ENCODE measurements at regions not wholly inside any gene's neighbourhood (a gene's known extent, or its start where the extent isn't known, plus 50 kb on each side); places are given as distances from the start of the nearest gene placed in this dataset.

- Mint-ChIP-seq H3K9me3 (peaks cover 23% of the 10 kb centered on the region), H3K4me3 (no peak overlapping the region), H3K36me3 (ENCODE audit: low read depth) (no peaks in the 10 kb centered on the region), H3K27me3 (no peaks in the 10 kb centered on the region), H3K4me1 (no peaks in the 10 kb centered on the region), H3K27ac (no peak overlapping the region)
- no peak for ATAC-seq (replicated peaks)
Measured at GRCh38 chr10:106493751-106494150, 670.8 kb downstream of the SORCS1 start.

GRCh38 chr10:106493226-106493625 lies 671.3 kb downstream of the SORCS1 start:
- Mint-ChIP-seq H3K27ac (no peak overlapping the region), H3K4me3 (no peak overlapping the region), H3K27me3 (no peaks in the 10 kb centered on the region), H3K4me1 (no peaks in the 10 kb centered on the region), H3K36me3 (ENCODE audit: low read depth) (no peaks in the 10 kb centered on the region), H3K9me3 (peaks cover 18% of the 10 kb centered on the region)
- no peak for ATAC-seq (replicated peaks)

- H3K4me3 Mint-ChIP-seq = no peak overlapping the region
- H3K27me3 Mint-ChIP-seq = no peaks in the 10 kb centered on the region
Measured at GRCh38 chr10:106487726-106488125, 676.8 kb downstream of the SORCS1 start.

GRCh38 chr10:106481598-106482275 lies 682.8 kb downstream of the SORCS1 start:
- Mint-ChIP-seq H3K9me3 (peaks cover 8% of the 10 kb centered on the region), H3K4me1 (no peaks in the 10 kb centered on the region), H3K27me3 (no peaks in the 10 kb centered on the region), H3K27ac (no peak overlapping the region), H3K4me3 (no peak overlapping the region), H3K36me3 (ENCODE audit: low read depth) (no peaks in the 10 kb centered on the region)
- ATAC-seq (replicated peaks) = no peak

More at GRCh38 chr10:106487726-106488125, 676.8 kb downstream of the SORCS1 start:
- peaks cover 8% of the 10 kb centered on the region for H3K9me3 Mint-ChIP-seq
- ATAC-seq (replicated peaks) = no peak
- H3K27ac Mint-ChIP-seq = no peak overlapping the region
- H3K4me1 Mint-ChIP-seq = no peaks in the 10 kb centered on the region
- no peaks in the 10 kb centered on the region for H3K36me3 Mint-ChIP-seq (ENCODE audit: low read depth)

GRCh38 chr10:106479636-106480035 lies 684.9 kb downstream of the SORCS1 start:
- no peaks in the 10 kb centered on the region for H3K4me1 Mint-ChIP-seq
- peaks cover 4% of the 10 kb centered on the region for H3K9me3 Mint-ChIP-seq
- H3K27me3 Mint-ChIP-seq = no peaks in the 10 kb centered on the region
- no peak overlapping the region for H3K27ac Mint-ChIP-seq
- no peaks in the 10 kb centered on the region for H3K36me3 Mint-ChIP-seq (ENCODE audit: low read depth)
- H3K4me3 Mint-ChIP-seq = no peak overlapping the region
- no peak for ATAC-seq (replicated peaks)

DNA sequence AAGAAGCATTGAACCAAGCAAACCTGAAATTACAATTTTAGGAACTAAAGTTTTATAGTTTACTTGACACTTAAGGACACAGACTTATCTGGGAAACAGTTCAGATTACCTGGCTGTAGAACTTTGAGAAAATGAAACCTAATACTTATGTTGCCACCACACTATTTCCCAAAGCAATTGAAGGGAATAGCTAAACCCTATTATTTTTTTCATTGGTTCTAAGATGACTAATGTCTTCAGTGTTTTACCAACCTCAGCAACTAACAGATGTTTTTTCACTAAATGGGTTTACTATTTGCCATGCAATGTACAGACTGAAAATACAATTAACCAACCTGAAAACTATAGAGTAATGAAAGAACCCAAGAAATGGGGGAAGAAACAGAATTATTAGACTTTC lies 689.6 kb downstream of the SORCS1 start:
- Mint-ChIP-seq H3K4me1 (no peaks in the 10 kb centered on the region), H3K4me3 (no peak overlapping the region), H3K9me3 (peaks cover 4% of the 10 kb centered on the region), H3K36me3 (ENCODE audit: low read depth) (no peaks in the 10 kb centered on the region), H3K27me3 (no peaks in the 10 kb centered on the region), H3K27ac (no peak overlapping the region)
- ATAC-seq (replicated peaks) = no peak

- peaks cover 11% of the 10 kb centered on the region for H3K9me3 Mint-ChIP-seq
Measured at GRCh38 chr10:106473129-106473685, 691.3 kb downstream of the SORCS1 start.

DNA sequence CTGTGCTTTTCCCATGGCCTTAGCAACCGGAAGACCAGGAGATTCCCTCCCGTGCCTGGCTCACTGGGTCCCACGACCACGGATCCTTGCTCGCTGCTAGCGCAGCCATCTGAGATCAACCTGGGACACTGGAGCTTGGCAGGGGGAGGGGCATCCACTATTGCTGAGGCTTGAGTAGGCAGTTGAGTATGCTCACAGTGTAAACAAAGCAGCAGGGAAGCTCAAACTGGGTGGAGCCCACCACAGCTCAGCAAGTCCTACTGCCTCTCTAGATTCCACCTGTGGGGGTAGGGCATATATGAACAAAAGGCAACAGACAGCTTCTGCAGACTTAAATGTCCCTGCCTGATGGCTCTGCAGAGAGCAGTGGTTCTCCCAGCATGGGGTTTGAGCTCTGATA lies 697.0 kb downstream of the SORCS1 start:
- no peaks in the 10 kb centered on the region for H3K27me3 Mint-ChIP-seq
- no peaks in the 10 kb centered on the region for H3K36me3 Mint-ChIP-seq (ENCODE audit: low read depth)
- H3K4me1 Mint-ChIP-seq = no peaks in the 10 kb centered on the region
- no peak overlapping the region for H3K27ac Mint-ChIP-seq
- no peak for ATAC-seq (replicated peaks)
- H3K9me3 Mint-ChIP-seq = peaks cover 31% of the 10 kb centered on the region
- no peak overlapping the region for H3K4me3 Mint-ChIP-seq

More at GRCh38 chr10:106473129-106473685, 691.3 kb downstream of the SORCS1 start:
- Mint-ChIP-seq H3K27ac (no peak overlapping the region), H3K36me3 (ENCODE audit: low read depth) (no peaks in the 10 kb centered on the region), H3K4me3 (no peak overlapping the region), H3K4me1 (no peaks in the 10 kb centered on the region), H3K27me3 (no peaks in the 10 kb centered on the region)
- ATAC-seq (replicated peaks) = no peak

DNA sequence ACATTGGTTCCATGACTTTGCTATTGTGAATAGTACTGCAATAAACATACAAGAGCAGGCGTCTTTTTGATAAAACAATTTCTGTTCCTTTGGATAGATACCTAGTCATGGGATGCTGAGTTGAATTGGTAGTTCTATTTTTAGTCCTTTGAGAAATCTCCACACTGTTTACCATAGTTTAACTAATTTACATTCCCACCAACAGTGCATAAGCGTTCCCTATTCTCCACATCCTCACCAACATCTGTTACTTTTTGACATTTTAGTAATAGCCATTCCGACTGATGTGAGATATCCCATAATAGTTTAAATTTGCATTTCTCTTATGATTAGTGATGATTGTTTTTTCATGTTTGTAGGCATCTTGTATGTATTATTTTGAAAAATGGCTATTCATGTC lies 707.0 kb downstream of the SORCS1 start:
- H3K27me3 Mint-ChIP-seq = no peaks in the 10 kb centered on the region
- H3K27ac Mint-ChIP-seq = no peak overlapping the region
- H3K9me3 Mint-ChIP-seq = peaks cover 4% of the 10 kb centered on the region
- H3K36me3 Mint-ChIP-seq (ENCODE audit: low read depth) = no peaks in the 10 kb centered on the region
- no peak overlapping the region for H3K4me3 Mint-ChIP-seq
- ATAC-seq (replicated peaks) = no peak
- H3K4me1 Mint-ChIP-seq = no peaks in the 10 kb centered on the region

DNA sequence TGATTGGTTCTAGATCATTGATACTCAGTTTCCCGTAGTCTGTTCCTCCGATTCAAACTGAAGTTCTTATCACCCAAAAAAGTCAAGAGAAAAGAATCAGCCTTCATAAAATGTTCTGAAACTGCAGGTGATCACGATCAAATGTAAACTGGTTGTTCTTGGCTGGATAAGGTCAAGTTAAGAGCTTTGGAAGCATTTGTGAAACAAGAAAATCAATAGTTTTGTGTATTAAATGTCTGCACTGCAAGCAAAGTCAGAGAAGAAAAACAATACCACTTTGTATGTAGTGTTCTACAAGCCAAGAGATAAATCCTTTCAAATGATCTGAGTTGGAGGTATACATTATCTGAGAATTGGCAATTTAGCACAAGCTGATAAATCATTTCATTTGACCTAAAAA lies 710.3 kb downstream of the SORCS1 start:
- no peak overlapping the region for H3K4me3 Mint-ChIP-seq
- no peak for ATAC-seq (replicated peaks)
- H3K27me3 Mint-ChIP-seq = no peaks in the 10 kb centered on the region
- H3K9me3 Mint-ChIP-seq = no peaks in the 10 kb centered on the region
- H3K4me1 Mint-ChIP-seq = no peaks in the 10 kb centered on the region
- no peak overlapping the region for H3K27ac Mint-ChIP-seq
- H3K36me3 Mint-ChIP-seq (ENCODE audit: low read depth) = no peaks in the 10 kb centered on the region

DNA sequence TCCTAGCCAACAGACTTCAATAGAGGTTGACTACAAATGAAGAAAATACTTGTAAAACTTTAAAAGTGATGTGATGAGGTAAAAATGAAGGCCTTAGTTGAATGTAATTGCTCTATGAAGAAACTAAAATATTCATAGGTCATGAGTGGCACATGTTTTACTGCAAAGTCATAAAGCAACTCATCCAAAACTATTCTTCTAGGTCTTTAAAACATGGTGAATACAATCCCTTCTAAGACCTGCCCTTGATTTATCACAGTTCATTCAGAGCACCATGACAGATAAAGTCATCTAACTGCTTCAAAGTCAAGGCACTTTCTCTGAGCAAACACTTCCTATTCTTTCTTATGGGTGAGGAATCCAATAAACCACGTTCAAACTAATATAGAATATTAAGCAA lies 713.5 kb downstream of the SORCS1 start:
- ATAC-seq (replicated peaks) = no peak
- no peaks in the 10 kb centered on the region for H3K36me3 Mint-ChIP-seq (ENCODE audit: low read depth)
- H3K27ac Mint-ChIP-seq = no peak overlapping the region
- no peaks in the 10 kb centered on the region for H3K4me1 Mint-ChIP-seq
- H3K9me3 Mint-ChIP-seq = peaks cover 3% of the 10 kb centered on the region
- H3K4me3 Mint-ChIP-seq = no peak overlapping the region
- H3K27me3 Mint-ChIP-seq = no peaks in the 10 kb centered on the region

DNA sequence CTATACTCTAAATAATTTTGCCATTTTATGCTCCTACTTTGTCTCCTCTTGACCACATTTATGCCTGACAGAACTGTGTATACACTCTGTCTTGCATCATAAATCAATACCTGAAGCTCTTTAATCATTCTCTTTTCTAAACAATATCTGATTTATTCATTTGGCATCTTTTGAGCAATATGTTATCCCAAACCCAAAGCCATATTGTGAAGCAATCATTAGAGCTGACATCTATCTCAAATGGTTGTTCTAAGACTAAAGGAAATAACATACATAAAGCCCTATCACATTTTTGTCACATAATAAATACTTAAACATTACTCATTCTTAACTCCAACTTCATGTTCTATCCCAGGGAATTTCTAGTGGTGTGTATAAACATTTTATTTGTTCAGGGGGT lies 717.6 kb downstream of the SORCS1 start:
- Mint-ChIP-seq H3K4me3 (no peak overlapping the region), H3K27ac (no peak overlapping the region), H3K9me3 (peaks cover 7% of the 10 kb centered on the region), H3K36me3 (ENCODE audit: low read depth) (no peaks in the 10 kb centered on the region), H3K4me1 (no peaks in the 10 kb centered on the region), H3K27me3 (no peaks in the 10 kb centered on the region)
- ATAC-seq (replicated peaks) = no peak

DNA sequence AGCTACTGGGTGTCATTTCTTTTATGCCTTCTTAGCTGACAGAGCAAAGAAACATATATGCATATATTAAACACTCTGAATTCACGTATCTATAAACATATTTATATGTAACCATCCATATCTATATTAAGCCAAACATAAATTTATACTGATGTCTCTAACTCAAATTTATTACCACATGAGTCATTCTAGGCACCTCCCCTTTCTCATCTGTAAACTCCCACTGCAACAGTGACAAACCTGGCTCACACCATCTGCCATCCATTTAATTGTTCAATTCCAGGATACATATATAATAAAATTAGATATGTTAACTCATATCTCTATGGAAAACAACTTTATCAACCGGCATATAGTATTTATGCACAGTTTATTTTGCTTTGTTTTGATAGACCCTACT lies 722.3 kb downstream of the SORCS1 start:
- Mint-ChIP-seq H3K9me3 (peaks cover 7% of the 10 kb centered on the region), H3K36me3 (ENCODE audit: low read depth) (no peaks in the 10 kb centered on the region), H3K4me1 (no peaks in the 10 kb centered on the region), H3K27me3 (no peaks in the 10 kb centered on the region), H3K27ac (no peak overlapping the region), H3K4me3 (no peak overlapping the region)
- no peak for ATAC-seq (replicated peaks)

GRCh38 chr10:106440767-106441166 lies 723.7 kb downstream of the SORCS1 start:
- Mint-ChIP-seq H3K9me3 (peaks cover 3% of the 10 kb centered on the region), H3K27me3 (no peaks in the 10 kb centered on the region), H3K27ac (no peak overlapping the region), H3K36me3 (ENCODE audit: low read depth) (no peaks in the 10 kb centered on the region), H3K4me3 (no peak overlapping the region), H3K4me1 (no peaks in the 10 kb centered on the region)
- ATAC-seq (replicated peaks) = no peak

- Mint-ChIP-seq H3K36me3 (ENCODE audit: low read depth) (no peaks in the 10 kb centered on the region), H3K27ac (no peak overlapping the region), H3K27me3 (no peaks in the 10 kb centered on the region), H3K4me3 (no peak overlapping the region), H3K9me3 (peaks cover 3% of the 10 kb centered on the region), H3K4me1 (no peaks in the 10 kb centered on the region)
- no peak for ATAC-seq (replicated peaks)
Measured at GRCh38 chr10:106440355-106440754, 724.2 kb downstream of the SORCS1 start.
